BLaER1 treated with 17β-estradiol and CSF1 and Interleukin-3, amounts not matched to agents 10 nM and 100 nM (cell line): ENCODE measurements at regions not wholly inside any gene's neighbourhood (a gene's known extent, or its start where the extent isn't known, plus 50 kb on each side); places are given as distances from the start of the nearest gene placed in this dataset.
"Not testable (repeated sequence)": the region's sequence is repeated elsewhere in the genome, so short reads cannot be mapped to it uniquely, and the experiment has no call there.

Experiments used
- H3K27ac ChIP-seq, 11 experiments: shearing (Covaris generic); formaldehyde crosslinking; 2 replicates each; pipeline ENCODE4 v1.8.1; 2022
- H3K27me3 ChIP-seq, 11 experiments: shearing (Covaris generic); formaldehyde crosslinking; 2 replicates each; pipeline ENCODE4 v1.8.1; 2022
- H3K36me3 ChIP-seq, 11 experiments: shearing (Covaris generic); formaldehyde crosslinking; 2 replicates each; pipeline ENCODE4 v1.8.1; 2022
- H3K4me1 ChIP-seq, 10 experiments: shearing (Covaris generic); formaldehyde crosslinking; 2 replicates each; pipeline ENCODE4 v1.8.1; 2022
- H3K4me2 ChIP-seq, 11 experiments: shearing (Covaris generic); formaldehyde crosslinking; 2 replicates each; pipeline ENCODE4 v1.8.1; 2022
- H3K4me3 ChIP-seq, 10 experiments: shearing (Covaris generic); formaldehyde crosslinking; 2 replicates each; pipeline ENCODE4 v1.8.1; 2022
- H3K9ac ChIP-seq, 11 experiments: shearing (Covaris generic); formaldehyde crosslinking; 2 replicates each; pipeline ENCODE4 v1.8.1; 2022
- H3K9me3 ChIP-seq, 11 experiments: shearing (Covaris generic); formaldehyde crosslinking; replicated peaks in 1 of 11; 2 replicates each; pipeline ENCODE4 v1.8.1; 2022
- H4K20me1 ChIP-seq, 11 experiments: shearing (Covaris generic); formaldehyde crosslinking; 2 replicates each; pipeline ENCODE4 v1.8.1; 2022
- Cebpa-rat ChIP-seq, 11 experiments: shearing (Covaris generic); IDR thresholded peaks; 2 replicates each; pipeline ENCODE4 v1.8.1; 2022

- H3K27me3 ChIP-seq = no peaks in the 10 kb centered on the region
- no peak overlapping the region for H3K9ac ChIP-seq
- no peaks in the 10 kb centered on the region for H3K36me3 ChIP-seq
- no peak overlapping the region for H3K27ac ChIP-seq
- H3K4me3 ChIP-seq = no peak overlapping the region
- peaks cover 6 to 23% (median 16%) of the 10 kb centered on the region in 11 experiments; a peak in 17 of 22 replicates for H3K9me3 ChIP-seq
- no peaks in the 10 kb centered on the region for H4K20me1 ChIP-seq
- H3K4me1 ChIP-seq = no peaks in the 10 kb centered on the region
- no peak overlapping the region for H3K4me2 ChIP-seq
- no peak for TF ChIP-seq Cebpa-rat (IDR thresholded peaks at IDR 0.05)
Observed at GRCh38 chr7:149334930-149335329, 72.9 kb downstream of the ZNF783 start.

- Histone ChIP-seq H3K9me3 (peaks cover 52 to 67% (median 58%) of the 10 kb centered on the region in 11 experiments), H3K9ac (no peak overlapping the region), H3K27me3 (no peaks in the 10 kb centered on the region; a peak in 1 of 22 replicates), H3K4me2 (no peak overlapping the region), H3K27ac (no peak overlapping the region), H4K20me1 (no peaks in the 10 kb centered on the region), H3K4me1 (no peaks in the 10 kb centered on the region), H3K36me3 (no peaks in the 10 kb centered on the region), H3K4me3 (no peak overlapping the region)
- no peak for TF ChIP-seq Cebpa-rat (IDR thresholded peaks at IDR 0.05)
Observed at GRCh38 chr7:149348758-149349369, 86.9 kb downstream of the ZNF783 start.

GRCh38 chr7:149353739-149354504 is 91.9 kb downstream of the ZNF783 start:
- H3K9ac ChIP-seq = no peak overlapping the region
- H3K27ac ChIP-seq = no peak overlapping the region
- H3K4me3 ChIP-seq = no peak overlapping the region
- TF ChIP-seq Cebpa-rat (IDR thresholded peaks at IDR 0.05) = no peak
- H3K4me1 ChIP-seq = no peaks in the 10 kb centered on the region
- H3K4me2 ChIP-seq = no peak overlapping the region
- no peaks in the 10 kb centered on the region for H3K27me3 ChIP-seq
- H3K36me3 ChIP-seq = no peaks in the 10 kb centered on the region; a peak in 1 of 22 replicates
- peaks cover 35 to 47% (median 43%) of the 10 kb centered on the region in 11 experiments for H3K9me3 ChIP-seq
- no peaks in the 10 kb centered on the region for H4K20me1 ChIP-seq

GRCh38 chr7:149355035-149355389 is 93.0 kb downstream of the ZNF783 start:
- not testable (repeated sequence) for H3K36me3 ChIP-seq, H4K20me1 ChIP-seq, H3K27ac ChIP-seq, H3K4me1 ChIP-seq, H3K27me3 ChIP-seq, H3K4me3 ChIP-seq, H3K9ac ChIP-seq, H3K4me2 ChIP-seq
- H3K9me3 ChIP-seq = peaks cover 34 to 45% (median 40%) of the 10 kb centered on the region in 11 experiments

GRCh38 chr7:149355390-149356048 is 93.5 kb downstream of the ZNF783 start:
- no peak for TF ChIP-seq Cebpa-rat (IDR thresholded peaks at IDR 0.05)
- Histone ChIP-seq H3K4me1 (no peaks in the 10 kb centered on the region), H3K9me3 (peaks cover 32 to 44% (median 38%) of the 10 kb centered on the region in 11 experiments), H4K20me1 (no peaks in the 10 kb centered on the region), H3K27ac (no peak overlapping the region), H3K9ac (no peak overlapping the region), H3K4me2 (no peak overlapping the region), H3K4me3 (no peak overlapping the region), H3K36me3 (no peaks in the 10 kb centered on the region; a peak in 1 of 22 replicates), H3K27me3 (no peaks in the 10 kb centered on the region)

- H3K36me3 ChIP-seq = no peaks in the 10 kb centered on the region; a peak in 1 of 22 replicates
- H3K4me1 ChIP-seq = no peaks in the 10 kb centered on the region
- no peak overlapping the region for H3K4me2 ChIP-seq
Observed at GRCh38 chr7:149362696-149363095, 98.2 kb downstream of the ZNF777 start.

GRCh38 chr7:149367418-149368180 is 93.3 kb downstream of the ZNF777 start:
- Histone ChIP-seq H3K4me2 (no peak overlapping the region), H3K9me3 (peaks cover 23 to 54% (median 40%) of the 10 kb centered on the region in 11 experiments), H3K27ac (no peak overlapping the region), H3K4me3 (no peak overlapping the region), H3K9ac (no peak overlapping the region), H3K36me3 (no peaks in the 10 kb centered on the region), H3K4me1 (no peaks in the 10 kb centered on the region), H3K27me3 (no peaks in the 10 kb centered on the region), H4K20me1 (no peaks in the 10 kb centered on the region)
- TF ChIP-seq Cebpa-rat (IDR thresholded peaks at IDR 0.05) = no peak

More at GRCh38 chr7:149362696-149363095, 98.2 kb downstream of the ZNF777 start:
- H4K20me1 ChIP-seq = no peaks in the 10 kb centered on the region
- H3K9me3 ChIP-seq = peaks cover 33 to 72% (median 47%) of the 10 kb centered on the region in 11 experiments
- no peak for TF ChIP-seq Cebpa-rat (IDR thresholded peaks at IDR 0.05)
- no peak overlapping the region for H3K9ac ChIP-seq
- H3K27ac ChIP-seq = no peak overlapping the region
- H3K4me3 ChIP-seq = no peak overlapping the region
- H3K27me3 ChIP-seq = no peaks in the 10 kb centered on the region

- Histone ChIP-seq H3K36me3 (peaks cover 0 to 6% (median 0%) of the 10 kb centered on the region in 11 experiments; a peak in 1 of 22 replicates), H3K9me3 (peaks cover 40 to 59% (median 49%) of the 10 kb centered on the region in 11 experiments), H4K20me1 (no peaks in the 10 kb centered on the region), H3K4me1 (no peaks in the 10 kb centered on the region), H3K27ac (no peak overlapping the region), H3K27me3 (no peaks in the 10 kb centered on the region), H3K9ac (no peak overlapping the region), H3K4me3 (no peak overlapping the region), H3K4me2 (no peak overlapping the region)
- TF ChIP-seq Cebpa-rat (IDR thresholded peaks at IDR 0.05) = no peak
Observed at GRCh38 chr7:149369497-149369896, 91.4 kb downstream of the ZNF777 start.

- Histone ChIP-seq H3K9ac (no peak overlapping the region), H3K9me3 (peaks cover 33 to 57% (median 45%) of the 10 kb centered on the region in 11 experiments), H3K4me3 (no peak overlapping the region), H3K36me3 (peaks cover 0 to 6% (median 0%) of the 10 kb centered on the region in 11 experiments; a peak in 1 of 22 replicates), H3K27me3 (no peaks in the 10 kb centered on the region), H3K4me2 (no peak overlapping the region), H4K20me1 (no peaks in the 10 kb centered on the region), H3K4me1 (no peaks in the 10 kb centered on the region), H3K27ac (no peak overlapping the region)
- no peak for TF ChIP-seq Cebpa-rat (IDR thresholded peaks at IDR 0.05)
Observed at GRCh38 chr7:149370790-149371189, 90.1 kb downstream of the ZNF777 start.
